B cell (primary cell): ENCODE measurements at regions not wholly inside any gene's neighbourhood (a gene's known extent, or its start where the extent isn't known, plus 50 kb on each side); places are given as distances from the start of the nearest gene placed in this dataset.

Experiments used
- ATAC-seq: fragments of 200-7000 bp; cut with Tn5 transposase; one replicate; pipeline ENCODE4 v1.10.0; 2021; ENCODE audit warnings: low read depth, mild to moderate bottlenecking, moderate number of reproducible peaks, moderate library complexity
- CTCF ChIA-PET: fragments of 350-600 bp; sonication (Branson Sonifier 250); formaldehyde crosslinking; loops from one replicate; lab custom pipeline; 2021; ENCODE audit warnings: antibody characterized with exemption, inconsistent platforms; lab: Charles Lee
- POLR2A ChIA-PET: fragments of 350-600 bp; sonication (Branson Sonifier 250); formaldehyde crosslinking; loops from one replicate; lab custom pipeline; 2021; ENCODE audit warnings: antibody characterized with exemption; lab: Charles Lee
- DNase-seq: peaks from one replicate; pipeline ENCODE4 v3.0.0; 2013
- H2AFZ ChIP-seq: 2 replicates; pipeline ENCODE4 v1.6.1; 2012; ENCODE audit warnings: mild to moderate bottlenecking, low read depth, low read length; ENCODE audit not compliant: insufficient read depth, poor library complexity, severe bottlenecking
- H3K27ac ChIP-seq, 2 donors: 1 replicate in 1 of 2; 2 replicates in 1 of 2; pipeline ENCODE4 v1.5.1; 2012 to 2013; ENCODE audit warnings: low read length in 2 of 2, mild to moderate bottlenecking in 2 of 2, moderate library complexity in 1 of 2
- H3K27me3 ChIP-seq, 4 experiments: fragments of 200-600 bp in 1 of 4; sonication (generic) in 1 of 4; replicated peaks in 1 of 4; 1 replicate in 2 of 4; 2 replicates in 2 of 4; pipeline versions ENCODE4 v1.6.1 to v1.7.0; 2013 to 2016; ENCODE audit warnings: low read length in 3 of 4, mild to moderate bottlenecking in 2 of 4, mixed read lengths in 1 of 4, moderate library complexity in 1 of 4; ENCODE audit not compliant: insufficient read depth in 4 of 4, control insufficient read depth in 3 of 4; ENCODE audit errors: control extremely low read depth in 1 of 4
- H3K36me3 ChIP-seq, 2 experiments: replicated peaks in 1 of 2; 1 replicate in 1 of 2; 2 replicates in 1 of 2; pipeline versions ENCODE4 v1.6.1 to v1.7.1; 2013; ENCODE audit warnings: low read length in 1 of 2; ENCODE audit not compliant: insufficient read depth in 2 of 2, control insufficient read depth in 1 of 2; ENCODE audit errors: control extremely low read depth in 1 of 2, extremely low read depth in 1 of 2
- H3K4me1 ChIP-seq, 2 donors: fragments of 200-600 bp in 1 of 2; sonication (generic) in 1 of 2; 1 replicate in 1 of 2; 2 replicates in 1 of 2; pipeline versions ENCODE4 v1.5.1 to v1.6.1; 2013 to 2017; ENCODE audit warnings: low read length in 2 of 2; ENCODE audit not compliant: control insufficient read depth in 2 of 2, insufficient read depth in 2 of 2
- H3K4me2 ChIP-seq: replicated peaks from 2 replicates; pipeline ENCODE3; 2012; ENCODE audit warnings: mild to moderate bottlenecking, low read depth, low read length; ENCODE audit not compliant: poor library complexity, severe bottlenecking
- H3K4me3 ChIP-seq, 5 experiments: fragments of 200-600 bp in 1 of 5; sonication (generic) in 1 of 5; 1 replicate in 3 of 5; 2 replicates in 2 of 5; pipeline versions ENCODE4 v1.5.1 to v1.7.0; 2011 to 2016; ENCODE audit warnings: low read length in 4 of 5, mild to moderate bottlenecking in 4 of 5, low read depth in 2 of 5, control low read depth in 1 of 5, moderate library complexity in 1 of 5; ENCODE audit not compliant: insufficient read depth in 1 of 5; ENCODE audit errors: control extremely low read depth in 1 of 5, extremely low read depth in 1 of 5
- H3K79me2 ChIP-seq: fragments of 200-600 bp; sonication (generic); one replicate; pipeline ENCODE4 v1.6.0; 2016; ENCODE audit warnings: low read length; ENCODE audit not compliant: control insufficient read depth, insufficient read depth
- H3K9ac ChIP-seq: fragments of 200-600 bp; sonication (generic); 2 replicates; pipeline ENCODE4 v1.6.1; 2017; ENCODE audit warnings: mild to moderate bottlenecking, low read length, moderate library complexity
- H3K9me3 ChIP-seq, 3 donors: one replicate each; pipeline versions ENCODE4 v1.6.1 to v1.7.1; 2013; ENCODE audit warnings: low read length in 2 of 3; ENCODE audit not compliant: control insufficient read depth in 2 of 3, insufficient read depth in 1 of 3; ENCODE audit errors: control extremely low read depth in 1 of 3
- H4K20me1 ChIP-seq: 2 replicates; pipeline ENCODE4 v1.6.0; 2012; ENCODE audit warnings: mild to moderate bottlenecking, low read length; ENCODE audit not compliant: insufficient read depth, control insufficient read depth, poor library complexity, severe bottlenecking
- H3K27ac Mint-ChIP-seq: one replicate; pipeline ENCODE4 v1.8.0; 2021; ENCODE audit warnings: mixed read lengths
- H3K27me3 Mint-ChIP-seq: one replicate; pipeline ENCODE4 v1.8.0; 2021; ENCODE audit warnings: mixed read lengths
- H3K4me1 Mint-ChIP-seq: one replicate; pipeline ENCODE4 v1.8.0; 2021; ENCODE audit warnings: mixed read lengths
- H3K4me3 Mint-ChIP-seq: one replicate; pipeline ENCODE4 v1.8.0; 2021; ENCODE audit warnings: mixed read lengths
- H3K9me3 Mint-ChIP-seq: one replicate; pipeline ENCODE4 v1.8.0; 2022; ENCODE audit warnings: mixed read lengths; ENCODE audit not compliant: insufficient read depth
- EZH2 ChIP-seq: IDR thresholded peaks from 2 replicates; pipeline ENCODE4 v1.6.1; 2012; ENCODE audit warnings: borderline replicate concordance, low read depth, mild to moderate bottlenecking, moderate library complexity, low read length; ENCODE audit not compliant: insufficient read depth, poor library complexity, severe bottlenecking
- WGBS: methylation state at CpG from one replicate; pipeline ENCODE4 v1.1.5; 2013; ENCODE audit warnings: missing lambda C conversion rate; ENCODE audit not compliant: insufficient coverage; 5-methylcytosine and 5-hydroxymethylcytosine counted together
- intact Hi-C: fragments of 100-400 bp; cut with micrococcal nuclease; formaldehyde crosslinking; loops from one replicate; pipeline ENCODE4 v1.10.0; 2022
- TF ChIP-seq, protein P1 (sequence below): fragments of 200-600 bp; IDR thresholded peaks from one replicate; pipeline ENCODE4 v1.8.0; 2022; ENCODE audit warnings: antibody characterized with exemption, mild to moderate bottlenecking

DNA sequence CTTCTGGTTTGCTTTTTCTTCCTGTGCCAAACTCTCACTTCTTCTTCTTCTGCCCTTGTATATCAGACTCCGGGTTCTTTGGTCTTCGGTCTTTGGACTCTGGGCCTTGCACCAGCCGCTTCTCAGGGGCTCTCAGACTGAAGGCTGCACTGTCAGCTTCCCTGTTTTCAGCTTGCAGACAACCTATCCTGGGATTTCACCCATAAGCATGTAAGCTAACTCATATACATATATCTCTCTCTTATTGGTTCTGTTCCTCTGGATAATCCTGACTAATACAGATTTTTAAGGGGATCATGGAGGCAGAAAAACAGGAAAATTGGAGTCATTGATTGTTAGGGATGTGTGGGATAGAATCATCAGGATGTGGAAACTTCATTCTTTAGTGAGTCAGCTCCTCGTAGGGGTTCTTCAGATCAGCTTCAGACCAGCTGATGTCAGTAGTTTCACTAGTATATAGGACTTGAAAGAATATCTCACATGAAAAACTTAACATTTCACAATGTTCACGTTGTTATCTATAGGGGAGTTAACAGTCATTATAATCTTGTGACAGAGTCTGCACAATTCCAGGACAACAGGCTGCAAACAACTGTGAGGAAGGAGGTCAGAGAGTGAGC lies 102.9 kb downstream of the RASSF9 start:
- no peaks in the 10 kb centered on the region for H3K36me3 ChIP-seq
- no peaks in the 10 kb centered on the region for H3K9me3 Mint-ChIP-seq
- TF ChIP-seq EZH2 = no peak
- TF ChIP-seq, protein P1, sequence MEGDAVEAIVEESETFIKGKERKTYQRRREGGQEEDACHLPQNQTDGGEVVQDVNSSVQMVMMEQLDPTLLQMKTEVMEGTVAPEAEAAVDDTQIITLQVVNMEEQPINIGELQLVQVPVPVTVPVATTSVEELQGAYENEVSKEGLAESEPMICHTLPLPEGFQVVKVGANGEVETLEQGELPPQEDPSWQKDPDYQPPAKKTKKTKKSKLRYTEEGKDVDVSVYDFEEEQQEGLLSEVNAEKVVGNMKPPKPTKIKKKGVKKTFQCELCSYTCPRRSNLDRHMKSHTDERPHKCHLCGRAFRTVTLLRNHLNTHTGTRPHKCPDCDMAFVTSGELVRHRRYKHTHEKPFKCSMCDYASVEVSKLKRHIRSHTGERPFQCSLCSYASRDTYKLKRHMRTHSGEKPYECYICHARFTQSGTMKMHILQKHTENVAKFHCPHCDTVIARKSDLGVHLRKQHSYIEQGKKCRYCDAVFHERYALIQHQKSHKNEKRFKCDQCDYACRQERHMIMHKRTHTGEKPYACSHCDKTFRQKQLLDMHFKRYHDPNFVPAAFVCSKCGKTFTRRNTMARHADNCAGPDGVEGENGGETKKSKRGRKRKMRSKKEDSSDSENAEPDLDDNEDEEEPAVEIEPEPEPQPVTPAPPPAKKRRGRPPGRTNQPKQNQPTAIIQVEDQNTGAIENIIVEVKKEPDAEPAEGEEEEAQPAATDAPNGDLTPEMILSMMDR = no peak
- no peak overlapping the region for H3K27ac Mint-ChIP-seq
- intact Hi-C loops = no loop called here
- H3K27me3 ChIP-seq = no peaks in the 10 kb centered on the region
- H3K4me1 ChIP-seq = no peaks in the 10 kb centered on the region
- H3K27me3 Mint-ChIP-seq = no peaks in the 10 kb centered on the region
- DNase-seq (no peak), ATAC-seq (no peak)
- peaks cover 0 to 2% (median 0%) of the 10 kb centered on the region in 3 donors for H3K9me3 ChIP-seq
- H3K4me1 Mint-ChIP-seq = no peaks in the 10 kb centered on the region
- H3K9ac ChIP-seq = no peak overlapping the region
- POLR2A ChIA-PET = no interaction called here
- no peak overlapping the region for H3K4me2 ChIP-seq
- WGBS = 93% methylated on average over 3 of the region's 5 CpGs
- H3K4me3 Mint-ChIP-seq = no peak overlapping the region
- no peak overlapping the region for H3K4me3 ChIP-seq
- H3K27ac ChIP-seq = no peak overlapping the region
- H2AFZ ChIP-seq = no peak overlapping the region
- H4K20me1 ChIP-seq = no peaks in the 10 kb centered on the region
- CTCF ChIA-PET = no interaction called here
- no peaks in the 10 kb centered on the region for H3K79me2 ChIP-seq

DNA sequence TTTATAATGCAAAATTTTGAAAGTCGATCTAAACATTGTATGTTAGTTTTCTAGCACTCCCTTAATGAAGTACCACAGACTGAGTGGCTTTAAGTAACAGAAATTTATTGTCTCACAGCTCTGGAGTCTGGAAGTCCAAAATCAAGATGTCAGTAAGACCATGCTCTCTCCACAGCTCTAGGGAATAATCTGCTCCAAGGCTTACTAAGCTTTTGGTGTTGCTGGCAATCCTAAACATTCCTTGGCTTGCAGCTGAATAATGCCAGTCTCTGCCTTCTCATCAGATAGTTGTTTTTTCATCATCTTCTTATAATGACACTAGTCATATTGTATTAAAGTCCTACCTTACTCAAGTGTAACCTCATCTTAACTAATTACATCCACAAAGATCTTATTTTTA lies 102.2 kb downstream of the RASSF9 start:
- no CpG with 5 or more reads among the region's 1 CpG for WGBS
- ATAC-seq (no peak), DNase-seq (no peak)
- Histone ChIP-seq H3K27me3 (no peaks in the 10 kb centered on the region), H3K4me3 (no peak overlapping the region), H4K20me1 (no peaks in the 10 kb centered on the region), H3K4me1 (no peaks in the 10 kb centered on the region), H3K9me3 (no peaks in the 10 kb centered on the region), H2AFZ (no peak overlapping the region), H3K79me2 (no peaks in the 10 kb centered on the region), H3K27ac (no peak overlapping the region), H3K4me2 (no peak overlapping the region), H3K36me3 (no peaks in the 10 kb centered on the region), H3K9ac (no peak overlapping the region)
- Mint-ChIP-seq H3K27me3 (no peaks in the 10 kb centered on the region), H3K27ac (no peak overlapping the region), H3K4me1 (no peaks in the 10 kb centered on the region), H3K4me3 (no peak overlapping the region), H3K9me3 (no peaks in the 10 kb centered on the region)
- POLR2A ChIA-PET = no interaction called here
- CTCF ChIA-PET = no interaction called here
- intact Hi-C loops = no loop called here
- TF ChIP-seq EZH2 = no peak
- TF ChIP-seq, protein P1 = no peak
